GM21576 (cell line): ENCODE measurements at regions not wholly inside any gene's neighbourhood (a gene's known extent, or its start where the extent isn't known, plus 50 kb on each side); places are given as distances from the start of the nearest gene placed in this dataset.
A peak's percentile ranks its signal among the peaks of the same experiment; 100 is the strongest.
"Not testable (repeated sequence)": the region's sequence is repeated elsewhere in the genome, so short reads cannot be mapped to it uniquely, and the experiment has no call there.

ENCODE experiments used
- ATAC-seq: cut with Tn5 transposase; IDR thresholded peaks from one replicate; pipeline ENCODE4 v1.9.1; 2021; ENCODE audit warnings: mild to moderate bottlenecking, moderate library complexity; ENCODE audit not compliant: unreplicated experiment

- no peak for ATAC-seq
Measured at GRCh38 chr10:21463436-21463835, 62.0 kb downstream of the SKIDA1 start.

- no peak for ATAC-seq
Measured at GRCh38 chr10:21458126-21458871, 67.2 kb downstream of the SKIDA1 start.

GRCh38 chr10:21456160-21456559 is 69.3 kb downstream of the SKIDA1 start:
- no peak for ATAC-seq

- no peak for ATAC-seq
Measured at GRCh38 chr10:21452203-21452602, 73.3 kb downstream of the SKIDA1 start.

GRCh38 chr10:21449288-21449966 is 76.1 kb downstream of the SKIDA1 start:
- ATAC-seq, result peak; percentile 75

GRCh38 chr10:21445163-21445562 is 80.3 kb downstream of the SKIDA1 start:
- ATAC-seq, result no peak

- no peak for ATAC-seq
Measured at GRCh38 chr10:21441625-21442024, 83.9 kb downstream of the SKIDA1 start.

- not testable (repeated sequence) for ATAC-seq
Measured at GRCh38 chr10:21438914-21439313, 86.6 kb downstream of the SKIDA1 start.

GRCh38 chr10:21437770-21438382 is 87.6 kb downstream of the SKIDA1 start:
- ATAC-seq, result no peak

- no peak for ATAC-seq
Measured at GRCh38 chr10:21432266-21432665, 93.2 kb downstream of the SKIDA1 start.

- no peak for ATAC-seq
Measured at GRCh38 chr10:21431799-21432198, 93.7 kb downstream of the SKIDA1 start.

- ATAC-seq, result peak; percentile 63
Measured at GRCh38 chr10:21427804-21428481, 97.5 kb downstream of the SKIDA1 start.

GRCh38 chr10:21424459-21424861 is 101.0 kb downstream of the SKIDA1 start:
- no peak for ATAC-seq

- ATAC-seq, result no peak
Measured at GRCh38 chr10:21423850-21424249, 101.6 kb downstream of the SKIDA1 start.

GRCh38 chr10:21423338-21423737 is 102.1 kb downstream of the SKIDA1 start:
- ATAC-seq, result no peak

- no peak for ATAC-seq
Measured at GRCh38 chr10:21421794-21422193, 103.7 kb downstream of the SKIDA1 start.

GRCh38 chr10:21421016-21421415 is 104.5 kb downstream of the SKIDA1 start:
- ATAC-seq, result no peak

- not testable (repeated sequence) for ATAC-seq
Measured at GRCh38 chr10:21418981-21419576, 106.4 kb downstream of the SKIDA1 start.

GRCh38 chr10:21417172-21417712 is 108.2 kb downstream of the SKIDA1 start:
- no peak for ATAC-seq

GRCh38 chr10:21413680-21414079 is 111.8 kb downstream of the SKIDA1 start:
- no peak for ATAC-seq

- ATAC-seq, result no peak
Measured at GRCh38 chr10:21413268-21413667, 112.2 kb downstream of the SKIDA1 start.
